Skeletal muscle tissue (tissue), 3 donors: ENCODE measurements at regions not wholly inside any gene's neighbourhood (a gene's known extent, or its start where the extent isn't known, plus 50 kb on each side); places are given as distances from the start of the nearest gene placed in this dataset.
A peak's percentile ranks its signal among the peaks of the same experiment; 100 is the strongest.

Experiments used
- H3K27ac ChIP-seq: one replicate; pipeline ENCODE4 v1.7.0; 2013; ENCODE audit warnings: mild to moderate bottlenecking, low read depth, low read length, inconsistent platforms
- H3K27me3 ChIP-seq, 3 donors: one replicate each; pipeline ENCODE4 v1.7.0; 2013; ENCODE audit warnings: low read length in 3 of 3; ENCODE audit not compliant: control insufficient read depth in 3 of 3, insufficient read depth in 3 of 3
- H3K36me3 ChIP-seq, 3 donors: one replicate each; pipeline ENCODE4 v1.7.0; 2013; ENCODE audit warnings: low read length in 3 of 3; ENCODE audit not compliant: control insufficient read depth in 3 of 3, insufficient read depth in 3 of 3
- H3K4me1 ChIP-seq, 3 donors: one replicate each; pipeline ENCODE4 v1.7.0; 2013; ENCODE audit warnings: low read length in 3 of 3, mild to moderate bottlenecking in 3 of 3; ENCODE audit not compliant: control insufficient read depth in 3 of 3, insufficient read depth in 3 of 3
- H3K4me3 ChIP-seq, 3 donors: one replicate each; pipeline ENCODE4 v1.7.0; 2013; ENCODE audit warnings: low read length in 3 of 3
- H3K9ac ChIP-seq, 3 donors: one replicate each; pipeline ENCODE4 v1.7.0; 2013; ENCODE audit warnings: low read length in 3 of 3, mild to moderate bottlenecking in 3 of 3, moderate library complexity in 2 of 3, low read depth in 1 of 3
- H3K9me3 ChIP-seq, 3 donors: one replicate each; pipeline ENCODE4 v1.7.0; 2013; ENCODE audit warnings: low read length in 3 of 3; ENCODE audit not compliant: control insufficient read depth in 3 of 3
- donor health status: Osteomylitis.

- no peaks in the 10 kb centered on the region for H3K27me3 ChIP-seq
- no peaks in the 10 kb centered on the region for H3K36me3 ChIP-seq
- peaks cover 11 to 23% (median 18%) of the 10 kb centered on the region in 3 donors for H3K4me1 ChIP-seq
- H3K4me3 ChIP-seq = no peak overlapping the region
- H3K27ac ChIP-seq = no peak overlapping the region
- peaks cover 0 to 2% (median 0%) of the 10 kb centered on the region in 3 donors for H3K9me3 ChIP-seq
- H3K9ac ChIP-seq = no peak overlapping the region
Observed at GRCh38 chr3:72341380-72341770, 506.9 kb downstream of the SHQ1 start.

- Histone ChIP-seq H3K27ac (no peak overlapping the region), H3K27me3 (no peaks in the 10 kb centered on the region), H3K36me3 (no peaks in the 10 kb centered on the region), H3K4me1 (peaks cover 13 to 19% (median 17%) of the 10 kb centered on the region in 3 donors), H3K9me3 (peaks cover 0 to 2% (median 0%) of the 10 kb centered on the region in 3 donors), H3K9ac (no peak overlapping the region), H3K4me3 (no peak overlapping the region)
Observed at GRCh38 chr3:72340476-72341379, 507.5 kb downstream of the SHQ1 start.

GRCh38 chr3:72340056-72340455 lies 508.2 kb downstream of the SHQ1 start:
- Histone ChIP-seq H3K4me3 (no peak overlapping the region), H3K36me3 (no peaks in the 10 kb centered on the region), H3K9ac (no peak overlapping the region), H3K4me1 (peaks cover 13 to 19% (median 17%) of the 10 kb centered on the region in 3 donors), H3K27me3 (no peaks in the 10 kb centered on the region), H3K9me3 (peaks cover 0 to 2% (median 0%) of the 10 kb centered on the region in 3 donors), H3K27ac (no peak overlapping the region)

- H3K9me3 ChIP-seq = peaks cover 0 to 2% (median 0%) of the 10 kb centered on the region in 3 donors
- H3K36me3 ChIP-seq = no peaks in the 10 kb centered on the region
- no peak overlapping the region for H3K4me3 ChIP-seq
- no peak overlapping the region for H3K9ac ChIP-seq
- H3K27me3 ChIP-seq = no peaks in the 10 kb centered on the region
- H3K4me1 ChIP-seq = peaks cover 13 to 19% (median 17%) of the 10 kb centered on the region in 3 donors
- H3K27ac ChIP-seq = peak overlapping the region; percentile 37
Observed at GRCh38 chr3:72339670-72340030, 508.6 kb downstream of the SHQ1 start.

GRCh38 chr3:72338942-72339669 lies 509.1 kb downstream of the SHQ1 start:
- no peaks in the 10 kb centered on the region for H3K27me3 ChIP-seq
- H3K4me1 ChIP-seq = peaks cover 13 to 19% (median 17%) of the 10 kb centered on the region in 3 donors
- H3K9ac ChIP-seq = no peak overlapping the region
- H3K27ac ChIP-seq = peak overlapping the region; percentile 37
- H3K36me3 ChIP-seq = no peaks in the 10 kb centered on the region
- peak overlapping the region in 1 of 3 donors; percentile 6 for H3K4me3 ChIP-seq
- H3K9me3 ChIP-seq = peaks cover 0 to 2% (median 0%) of the 10 kb centered on the region in 3 donors

GRCh38 chr3:72338082-72338941 lies 509.9 kb downstream of the SHQ1 start:
- peaks cover 13 to 19% (median 17%) of the 10 kb centered on the region in 3 donors for H3K4me1 ChIP-seq

GRCh38 chr3:72337480-72337855 lies 510.8 kb downstream of the SHQ1 start:
- H3K4me1 ChIP-seq = peaks cover 13 to 19% (median 17%) of the 10 kb centered on the region in 3 donors
- H3K36me3 ChIP-seq = no peaks in the 10 kb centered on the region
- no peak overlapping the region for H3K27ac ChIP-seq
- H3K4me3 ChIP-seq = peak overlapping the region in 2 of 3 donors; percentile 4 to 15
- peaks cover 0 to 2% (median 0%) of the 10 kb centered on the region in 3 donors for H3K9me3 ChIP-seq
- no peaks in the 10 kb centered on the region for H3K27me3 ChIP-seq
- H3K9ac ChIP-seq = no peak overlapping the region

More at GRCh38 chr3:72338082-72338941, 509.9 kb downstream of the SHQ1 start:
- Histone ChIP-seq H3K9me3 (peaks cover 0 to 2% (median 0%) of the 10 kb centered on the region in 3 donors), H3K4me3 (no peak overlapping the region), H3K36me3 (no peaks in the 10 kb centered on the region), H3K9ac (no peak overlapping the region), H3K27ac (peak overlapping the region; percentile 37), H3K27me3 (no peaks in the 10 kb centered on the region)

GRCh38 chr3:72336821-72337479 lies 511.3 kb downstream of the SHQ1 start:
- Histone ChIP-seq H3K4me1 (peaks cover 13 to 17% (median 17%) of the 10 kb centered on the region in 3 donors), H3K9me3 (peaks cover 0 to 2% (median 0%) of the 10 kb centered on the region in 3 donors), H3K27me3 (no peaks in the 10 kb centered on the region), H3K36me3 (no peaks in the 10 kb centered on the region), H3K4me3 (peak overlapping the region; percentile 4 to 45 (median 15)), H3K27ac (no peak overlapping the region), H3K9ac (no peak overlapping the region)

GRCh38 chr3:72336114-72336651 lies 512.1 kb downstream of the SHQ1 start:
- no peak overlapping the region for H3K27ac ChIP-seq

More at GRCh38 chr3:72336114-72336651, 512.1 kb downstream of the SHQ1 start:
- Histone ChIP-seq H3K27me3 (peaks cover 0 to 3% (median 0%) of the 10 kb centered on the region in 3 donors), H3K9ac (no peak overlapping the region), H3K4me3 (no peak overlapping the region), H3K9me3 (peaks cover 0 to 2% (median 0%) of the 10 kb centered on the region in 3 donors), H3K36me3 (no peaks in the 10 kb centered on the region), H3K4me1 (peaks cover 13 to 17% (median 17%) of the 10 kb centered on the region in 3 donors)
